ENCODE measurements at regions not wholly inside any gene's neighbourhood (a gene's known extent, or its start where the extent isn't known, plus 50 kb on each side); places are given as distances from the start of the nearest gene placed in this dataset.

GRCh38 chr15:86004061-86004460, 75.6 kb upstream of the AGBL1 start:
- FAIRE-seq (no peak), DNase-seq (no peak), ATAC-seq (no peak)
- Histone ChIP-seq H3K4me1 (no peaks in the 10 kb centered on the region), H3K4me3 (no peak overlapping the region), H3K9me3 (no peaks in the 10 kb centered on the region), H3K27me3 (no peaks in the 10 kb centered on the region), H3K27ac (no peak overlapping the region), H3K36me3 (no peaks in the 10 kb centered on the region)
- no peak for TF ChIP-seq CTCF (IDR thresholded peaks at IDR 0.05)
- intact Hi-C loops (cut with DNase I): no loop called here
- 65 to 75% methylated on average over 4 of the region's 4 CpGs for WGBS, 2 donors

- Histone ChIP-seq H3K4me3 (no peak overlapping the region), H3K36me3 (no peaks in the 10 kb centered on the region), H3K4me1 (no peaks in the 10 kb centered on the region), H3K27me3 (no peaks in the 10 kb centered on the region), H3K9me3 (no peaks in the 10 kb centered on the region), H3K27ac (no peak overlapping the region)
- ATAC-seq (no peak), FAIRE-seq (no peak), DNase-seq (no peak)
- intact Hi-C loops (cut with DNase I): no loop called here
- 56 to 60% methylated on average over 2 of the region's 2 CpGs for WGBS, 2 donors
- no peak for TF ChIP-seq CTCF (IDR thresholded peaks at IDR 0.05)
Observed at GRCh38 chr15:86006546-86006945, 73.1 kb upstream of the AGBL1 start.

GRCh38 chr15:86009727-86010126, 69.9 kb upstream of the AGBL1 start:
- ATAC-seq (no peak), DNase-seq (no peak), FAIRE-seq (no peak)
- Histone ChIP-seq H3K4me3 (no peak overlapping the region), H3K4me1 (no peaks in the 10 kb centered on the region), H3K9me3 (no peaks in the 10 kb centered on the region), H3K27me3 (no peaks in the 10 kb centered on the region), H3K36me3 (no peaks in the 10 kb centered on the region), H3K27ac (no peak overlapping the region)
- intact Hi-C loops (cut with DNase I): no loop called here
- WGBS, 2 donors: 54 to 73% methylated on average over 4 of the region's 4 CpGs
- no peak for TF ChIP-seq CTCF (IDR thresholded peaks at IDR 0.05)

- intact Hi-C loops (cut with DNase I): no loop called here
- no peak for ATAC-seq
- TF ChIP-seq CTCF (IDR thresholded peaks at IDR 0.05): no peak
- Histone ChIP-seq H3K4me3 (no peak overlapping the region), H3K4me1 (no peaks in the 10 kb centered on the region), H3K27me3 (no peaks in the 10 kb centered on the region), H3K27ac (no peak overlapping the region), H3K9me3 (no peaks in the 10 kb centered on the region), H3K36me3 (no peaks in the 10 kb centered on the region)
- DNase-seq: no peak
- FAIRE-seq: no peak
- 65 to 76% methylated on average over 9 of the region's 9 CpGs for WGBS, 2 donors
Observed at GRCh38 chr15:86010398-86010797, 69.3 kb upstream of the AGBL1 start.

GRCh38 chr15:86010891-86011290, 68.8 kb upstream of the AGBL1 start:
- FAIRE-seq (no peak), ATAC-seq (no peak), DNase-seq (no peak)
- no peak overlapping the region for H3K27ac ChIP-seq
- H3K27me3 ChIP-seq: no peaks in the 10 kb centered on the region
- H3K9me3 ChIP-seq: no peaks in the 10 kb centered on the region
- H3K4me3 ChIP-seq: no peak overlapping the region
- H3K36me3 ChIP-seq: no peaks in the 10 kb centered on the region
- intact Hi-C loops (cut with DNase I): no loop called here
- 54 to 76% methylated on average over 5 of the region's 5 CpGs for WGBS, 2 donors
- no peak for TF ChIP-seq CTCF (IDR thresholded peaks at IDR 0.05)
- H3K4me1 ChIP-seq: no peaks in the 10 kb centered on the region

Data from pancreas (tissue), 10 donors.